Panc1 (cell line): ENCODE measurements at regions not wholly inside any gene's neighbourhood (a gene's known extent, or its start where the extent isn't known, plus 50 kb on each side); places are given as distances from the start of the nearest gene placed in this dataset.

Experiments
- ATAC-seq: fragments of 200-7000 bp; cut with Tn5 transposase; 2 replicates; pipeline ENCODE4 v1.9.1; 2020; ENCODE audit warnings: mild to moderate bottlenecking, moderate library complexity
- BruUV-seq: library from RNA; stranded (reverse); fragments of 400-500 nt; replicated peaks from 2 replicates; lab custom pipeline; 2021; lab: Mats Ljungman, UMichigan
- CTCF ChIA-PET: fragments of 300-600 bp; sonication (Branson Sonifier 250); formaldehyde crosslinking; loops from one replicate; lab custom pipeline; 2022; ENCODE audit warnings: antibody characterized with exemption; lab: Charles Lee
- POLR2A ChIA-PET: fragments of 300-600 bp; sonication (Branson Sonifier 250); formaldehyde crosslinking; loops from one replicate; lab custom pipeline; 2022; ENCODE audit warnings: antibody characterized with exemption; lab: Charles Lee
- DNase-seq: peaks from one replicate; pipeline ENCODE4 v3.0.0-alpha.2; 2010; ENCODE audit warnings: low read depth, low spot score
- H3K27ac ChIP-seq: 2 replicates; pipeline ENCODE4 v1.5.1; 2011; ENCODE audit warnings: mild to moderate bottlenecking, low read length, inconsistent platforms
- H3K27me3 ChIP-seq: fragments of 200-500 bp; sonication (Bioruptor generic); 2 replicates; pipeline ENCODE4 v1.6.0; 2014; ENCODE audit warnings: low read length, inconsistent platforms; ENCODE audit not compliant: control insufficient read depth, insufficient read depth
- H3K36me3 ChIP-seq: fragments of 200-500 bp; sonication (Bioruptor generic); 2 replicates; pipeline ENCODE4 v1.5.1; 2014; ENCODE audit warnings: inconsistent platforms, mild to moderate bottlenecking, low read length, moderate library complexity; ENCODE audit not compliant: control insufficient read depth, insufficient read depth
- H3K4me1 ChIP-seq: 2 replicates; pipeline ENCODE4 v1.5.1; 2011; ENCODE audit warnings: inconsistent platforms, mild to moderate bottlenecking, low read length, moderate library complexity; ENCODE audit not compliant: control insufficient read depth, insufficient read depth
- H3K4me3 ChIP-seq, 2 experiments: 2 replicates each; pipeline ENCODE4 v1.5.1; 2011 to 2012; ENCODE audit warnings: low read depth in 2 of 2, low read length in 2 of 2, mild to moderate bottlenecking in 2 of 2, inconsistent platforms in 1 of 2, moderate library complexity in 1 of 2
- H3K9me3 ChIP-seq: fragments of 200-500 bp; sonication (Bioruptor generic); 2 replicates; pipeline ENCODE4 v1.5.1; 2014; ENCODE audit warnings: low read depth, mild to moderate bottlenecking, inconsistent platforms, low read length, moderate library complexity; ENCODE audit not compliant: control insufficient read depth, insufficient read depth
- CTCF ChIP-seq: fragments of 450-650 bp; IDR thresholded peaks from 2 replicates; pipeline ENCODE4 v1.5.1; 2017; ENCODE audit warnings: mild to moderate bottlenecking
- POLR2AphosphoS5 ChIP-seq: IDR thresholded peaks from 2 replicates; pipeline ENCODE4 v1.6.1; 2012; ENCODE audit warnings: mild to moderate bottlenecking, low read depth, low read length, moderate library complexity
- REST ChIP-seq, 2 experiments: IDR thresholded peaks; 2 replicates each; pipeline ENCODE4 v1.6.1; 2011 to 2012; ENCODE audit warnings: low read depth in 2 of 2, control low read depth in 1 of 2, low read length in 1 of 2, mild to moderate bottlenecking in 1 of 2, moderate library complexity in 1 of 2; ENCODE audit not compliant: insufficient read depth in 1 of 2
- SIN3A ChIP-seq: IDR thresholded peaks from 2 replicates; pipeline ENCODE4 v1.6.1; 2012; ENCODE audit warnings: low read depth, mild to moderate bottlenecking, low read length, moderate library complexity, borderline replicate concordance; ENCODE audit not compliant: insufficient read depth
- TCF7L2 ChIP-seq: IDR thresholded peaks from 2 replicates; pipeline ENCODE4 v1.6.1; 2011; ENCODE audit warnings: mild to moderate bottlenecking, low read depth, low read length, inconsistent platforms
- in situ Hi-C: cut with HindIII; loops from 2 replicates; pipeline ENCODE4 v1.10.0; 2016; ENCODE audit warnings: low sequenced_read_pairs, low pct_unique_long_range_greater_than_20kb
- intact Hi-C: fragments of 100-400 bp; cut with micrococcal nuclease; formaldehyde crosslinking; loops from one replicate; pipeline ENCODE4 v1.10.0; 2022; ENCODE audit not compliant: unreplicated experiment

- no peak overlapping the region for H3K4me3 ChIP-seq
- DNase-seq, result no peak
- ChIA-PET CTCF (no interaction called here), POLR2A (no interaction called here)
- H3K9me3 ChIP-seq, result no peaks in the 10 kb centered on the region
- no peaks in the 10 kb centered on the region for H3K36me3 ChIP-seq
- H3K4me1 ChIP-seq, result no peaks in the 10 kb centered on the region
- intact Hi-C loops (no loop called here), in situ Hi-C loops (no loop called here)
- no peak for ATAC-seq
- no TSS peak for BruUV-seq
- H3K27me3 ChIP-seq, result no peaks in the 10 kb centered on the region
- TF ChIP-seq TCF7L2 (no peak), CTCF (no peak), POLR2AphosphoS5 (no peak), SIN3A (no peak), REST (IDR thresholded peaks at IDR 0.05; ENCODE audit: insufficient read depth in 1 of 2, low read depth in 2 of 2, low read length in 1 of 2) (no peak)
- H3K27ac ChIP-seq, result no peak overlapping the region
Observed at GRCh38 chr5:74288038-74288437, 352.5 kb downstream of the ENC1 start.

GRCh38 chr5:74286734-74287695 lies 353.5 kb downstream of the ENC1 start:
- ATAC-seq (no peak), DNase-seq (no peak)
- H3K9me3 ChIP-seq, result no peaks in the 10 kb centered on the region
- BruUV-seq, result no TSS peak
- in situ Hi-C loops, result no loop called here
- no peaks in the 10 kb centered on the region for H3K27me3 ChIP-seq
- intact Hi-C loops, result no loop called here
- H3K36me3 ChIP-seq, result no peaks in the 10 kb centered on the region
- no peak overlapping the region for H3K4me3 ChIP-seq
- no peak overlapping the region for H3K27ac ChIP-seq
- POLR2A ChIA-PET, result no interaction called here
- TF ChIP-seq TCF7L2 (no peak), SIN3A (no peak), REST (IDR thresholded peaks at IDR 0.05; ENCODE audit: insufficient read depth in 1 of 2, low read depth in 2 of 2, low read length in 1 of 2) (no peak), CTCF (no peak), POLR2AphosphoS5 (no peak)
- CTCF ChIA-PET, result no interaction called here
- H3K4me1 ChIP-seq, result no peaks in the 10 kb centered on the region
